MM.1S (cell line): ENCODE measurements at regions not wholly inside any gene's neighbourhood (a gene's known extent, or its start where the extent isn't known, plus 50 kb on each side); places are given as distances from the start of the nearest gene placed in this dataset.

Source experiments
- EZH2 ChIP-seq: fragments of 300-600 bp; sonication (generic); optimal IDR thresholded peaks from 2 replicates; pipeline ENCODE3; 2017; ENCODE audit warnings: low read depth, mild to moderate bottlenecking, antibody characterized with exemption, low read length, mixed read lengths
- EZH2phosphoT487 ChIP-seq: fragments of 300-600 bp; sonication (generic); IDR thresholded peaks from 2 replicates; pipeline ENCODE4 v1.6.1; 2018; ENCODE audit warnings: antibody characterized with exemption, low read length
- TF ChIP-seq, protein P1 (sequence below): fragments of 300-600 bp; sonication (generic); IDR thresholded peaks from 2 replicates; pipeline ENCODE4 v1.5.1; 2016; ENCODE audit warnings: antibody characterized with exemption, low read length, mixed read lengths

DNA sequence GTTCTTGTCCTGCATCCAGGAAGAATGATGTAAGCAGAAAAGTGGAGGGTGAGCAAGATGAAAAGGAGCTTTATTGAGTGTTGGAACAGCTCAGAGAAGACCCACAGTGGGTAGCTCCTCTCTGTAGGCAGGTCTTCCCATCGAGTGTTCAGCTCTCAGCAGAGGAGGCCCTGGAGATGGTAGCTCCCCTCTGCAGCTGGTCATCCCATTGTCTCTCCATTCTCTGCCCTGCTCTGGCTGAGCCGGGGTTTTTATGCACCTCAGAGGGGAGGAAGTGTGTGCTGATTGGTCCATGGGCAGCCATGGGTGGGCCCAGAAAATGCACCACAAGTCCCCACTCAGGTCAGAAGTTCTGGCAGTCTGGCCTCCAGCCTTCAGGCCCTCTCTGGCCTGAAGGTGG, 713.7 kb downstream of the MATN1 start:
- TF ChIP-seq, protein P1, sequence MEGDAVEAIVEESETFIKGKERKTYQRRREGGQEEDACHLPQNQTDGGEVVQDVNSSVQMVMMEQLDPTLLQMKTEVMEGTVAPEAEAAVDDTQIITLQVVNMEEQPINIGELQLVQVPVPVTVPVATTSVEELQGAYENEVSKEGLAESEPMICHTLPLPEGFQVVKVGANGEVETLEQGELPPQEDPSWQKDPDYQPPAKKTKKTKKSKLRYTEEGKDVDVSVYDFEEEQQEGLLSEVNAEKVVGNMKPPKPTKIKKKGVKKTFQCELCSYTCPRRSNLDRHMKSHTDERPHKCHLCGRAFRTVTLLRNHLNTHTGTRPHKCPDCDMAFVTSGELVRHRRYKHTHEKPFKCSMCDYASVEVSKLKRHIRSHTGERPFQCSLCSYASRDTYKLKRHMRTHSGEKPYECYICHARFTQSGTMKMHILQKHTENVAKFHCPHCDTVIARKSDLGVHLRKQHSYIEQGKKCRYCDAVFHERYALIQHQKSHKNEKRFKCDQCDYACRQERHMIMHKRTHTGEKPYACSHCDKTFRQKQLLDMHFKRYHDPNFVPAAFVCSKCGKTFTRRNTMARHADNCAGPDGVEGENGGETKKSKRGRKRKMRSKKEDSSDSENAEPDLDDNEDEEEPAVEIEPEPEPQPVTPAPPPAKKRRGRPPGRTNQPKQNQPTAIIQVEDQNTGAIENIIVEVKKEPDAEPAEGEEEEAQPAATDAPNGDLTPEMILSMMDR, result no peak
- TF ChIP-seq EZH2phosphoT487 (no peak), EZH2 (no peak)
